ENCODE measurements at regions not wholly inside any gene's neighbourhood (a gene's known extent, or its start where the extent isn't known, plus 50 kb on each side); places are given as distances from the start of the nearest gene placed in this dataset.

DNA sequence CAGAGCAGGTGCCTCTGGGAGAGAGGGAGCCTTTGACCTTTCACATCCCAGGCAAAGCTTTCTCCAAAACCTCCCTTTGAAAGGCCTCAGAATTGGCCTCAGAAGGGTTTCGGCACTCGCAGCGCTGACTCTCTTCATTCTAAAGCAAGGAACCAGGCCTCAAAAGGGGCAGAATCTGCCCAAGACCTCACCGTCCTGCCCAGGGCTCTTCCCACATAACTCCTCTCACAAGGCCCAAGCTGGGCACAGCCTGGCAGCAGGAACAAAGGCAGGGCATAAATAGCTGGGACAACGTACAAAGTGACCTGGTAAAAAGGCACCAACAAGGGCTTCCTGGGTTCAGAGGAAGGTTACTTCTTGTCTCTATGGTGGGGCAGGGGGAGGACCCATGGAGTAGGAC is 166.3 kb upstream of the FSTL4 start:
- no peak for DNase-seq (ENCODE audit: extremely low read depth, low read depth, low spot score)

DNA sequence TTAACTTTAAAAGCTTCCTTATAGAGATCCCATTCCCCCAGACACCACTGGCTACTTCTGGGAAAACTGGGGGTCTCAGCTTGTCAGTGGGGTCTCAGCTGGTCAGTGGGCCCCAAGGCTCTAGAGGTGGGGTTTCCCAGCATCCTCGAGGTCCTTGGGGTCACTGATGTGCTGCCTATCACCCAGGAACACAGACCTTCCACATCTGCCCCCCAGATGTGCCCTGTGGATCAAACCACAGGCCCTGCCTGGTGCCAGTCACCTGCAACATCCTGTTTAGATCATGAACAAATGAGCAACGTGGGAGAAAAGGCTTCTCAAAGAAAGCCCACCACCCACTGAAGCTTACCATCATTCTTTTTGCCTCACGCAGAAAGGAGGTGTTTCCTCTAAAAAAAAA is 165.6 kb upstream of the FSTL4 start:
- no peak for DNase-seq (ENCODE audit: extremely low read depth, low read depth, low spot score)

DNA sequence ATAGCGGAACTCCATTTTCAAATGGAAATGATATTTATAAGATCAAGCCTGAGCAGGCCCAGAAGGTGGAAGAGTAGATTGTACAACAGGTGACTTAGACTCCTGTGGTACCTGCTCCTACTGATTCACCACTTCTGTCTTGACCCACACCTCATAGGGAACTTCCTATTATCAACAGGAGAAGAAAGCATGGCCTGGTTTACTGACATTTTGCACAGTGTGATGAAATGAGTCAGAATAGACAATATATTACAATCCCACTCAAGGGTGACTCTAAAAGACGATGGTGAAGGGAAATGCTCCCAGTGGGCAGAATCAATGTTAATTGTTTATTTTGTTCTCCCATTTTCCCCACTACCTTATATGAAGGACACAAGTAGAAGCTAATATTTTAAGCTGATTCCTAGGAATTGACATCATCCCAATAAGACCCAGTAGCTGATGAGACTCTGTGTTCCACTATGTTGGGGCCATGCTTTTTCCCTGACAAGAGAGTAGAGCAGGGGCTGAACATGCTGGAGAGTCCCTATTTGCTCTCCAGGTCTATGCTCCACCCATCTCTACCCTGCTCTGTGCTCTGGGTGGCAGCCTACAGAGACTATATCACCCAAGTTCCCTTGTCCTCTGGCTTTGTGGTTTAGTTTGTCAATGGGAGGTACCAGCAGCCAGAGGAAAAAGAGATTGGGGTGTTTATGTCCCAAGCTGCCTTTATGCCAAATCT is 163.4 kb upstream of the FSTL4 start:
- no peak for DNase-seq (ENCODE audit: extremely low read depth, low read depth, low spot score)

DNA sequence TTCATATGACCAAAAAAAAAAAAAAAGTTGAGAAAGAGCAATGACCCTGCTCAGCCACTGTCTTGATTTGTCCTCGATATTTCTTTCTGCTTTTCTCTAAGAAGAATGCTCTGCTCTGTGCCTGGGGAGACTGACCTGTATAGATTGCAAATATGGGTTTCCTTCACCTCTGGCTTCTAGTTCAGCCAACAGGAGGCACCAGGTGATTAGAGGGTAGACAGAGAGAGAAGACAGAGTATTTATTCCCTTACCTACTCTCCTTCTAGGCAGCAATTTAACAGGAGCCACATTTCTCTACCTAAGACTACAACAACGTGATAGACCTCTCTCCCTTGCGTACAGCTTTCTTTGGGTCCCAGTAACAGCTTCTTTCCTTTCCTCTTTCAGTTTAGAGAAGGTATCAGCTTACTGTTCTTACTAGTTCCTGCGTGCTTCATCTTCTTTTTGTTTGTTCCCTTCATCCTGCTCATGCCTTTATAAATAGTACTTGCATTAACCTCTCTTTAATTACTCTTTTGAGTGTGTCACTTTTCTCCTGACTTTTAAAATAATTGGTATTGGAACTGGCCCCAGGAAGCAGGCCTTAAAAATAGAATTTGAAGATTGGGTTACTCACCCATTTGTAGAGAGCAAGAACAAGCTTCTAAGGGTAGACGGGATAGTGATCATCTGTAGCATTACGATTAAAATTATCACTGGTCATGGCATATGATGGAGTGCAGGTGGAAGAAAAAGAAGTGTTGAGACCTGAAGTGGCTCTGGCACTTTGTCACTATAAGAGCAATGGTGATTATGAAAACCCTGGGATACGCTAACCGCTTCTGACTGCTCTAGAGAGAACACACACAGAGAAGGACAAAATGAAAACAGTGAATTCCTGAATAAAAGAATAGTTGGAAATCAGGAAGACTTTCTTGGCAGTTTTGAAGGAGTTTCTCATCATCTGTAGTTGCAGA is 161.2 kb upstream of the FSTL4 start:
- no peak for DNase-seq (ENCODE audit: extremely low read depth, low read depth, low spot score)

DNA sequence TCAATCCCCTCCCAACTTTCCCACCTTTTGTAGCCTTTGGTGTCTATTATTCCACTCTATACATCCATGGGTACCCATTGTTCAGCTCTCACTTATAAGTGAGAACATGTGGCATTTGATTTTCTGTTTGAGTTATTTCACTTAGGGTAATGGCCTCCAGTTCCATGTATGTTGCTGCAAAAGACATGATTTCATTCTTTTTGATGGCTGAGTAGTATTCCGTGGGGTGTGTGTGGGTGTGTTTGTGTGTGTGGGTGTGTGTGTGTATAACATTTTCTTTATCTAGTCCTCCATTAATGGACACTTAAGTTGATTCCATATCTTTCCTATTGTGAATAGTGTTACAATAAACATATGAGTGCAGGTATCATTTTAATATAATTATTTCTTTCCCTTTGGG is 157.5 kb upstream of the FSTL4 start:
- no peak for DNase-seq (ENCODE audit: extremely low read depth, low read depth, low spot score)

DNA sequence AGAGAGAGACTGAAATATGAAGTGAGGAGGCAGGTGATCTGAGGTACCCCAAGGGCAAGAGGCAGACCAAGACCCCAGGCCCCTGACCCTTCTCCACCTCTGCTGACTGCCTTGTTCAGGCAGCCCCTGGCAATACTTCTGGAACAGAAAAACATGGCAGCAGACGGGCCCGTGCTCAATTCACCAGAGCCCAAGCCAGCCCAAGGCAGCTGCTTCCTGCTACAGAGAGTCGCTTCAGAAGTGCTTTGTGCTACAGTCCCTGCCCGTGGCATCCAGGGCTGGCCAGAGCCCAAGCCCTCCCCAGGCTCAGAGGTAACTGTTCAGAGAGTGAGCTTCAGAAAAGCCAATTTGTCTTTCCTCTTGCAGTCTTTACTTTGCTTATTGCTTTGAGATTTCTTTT is 151.4 kb upstream of the FSTL4 start:
- no peak for DNase-seq (ENCODE audit: extremely low read depth, low read depth, low spot score)

DNA sequence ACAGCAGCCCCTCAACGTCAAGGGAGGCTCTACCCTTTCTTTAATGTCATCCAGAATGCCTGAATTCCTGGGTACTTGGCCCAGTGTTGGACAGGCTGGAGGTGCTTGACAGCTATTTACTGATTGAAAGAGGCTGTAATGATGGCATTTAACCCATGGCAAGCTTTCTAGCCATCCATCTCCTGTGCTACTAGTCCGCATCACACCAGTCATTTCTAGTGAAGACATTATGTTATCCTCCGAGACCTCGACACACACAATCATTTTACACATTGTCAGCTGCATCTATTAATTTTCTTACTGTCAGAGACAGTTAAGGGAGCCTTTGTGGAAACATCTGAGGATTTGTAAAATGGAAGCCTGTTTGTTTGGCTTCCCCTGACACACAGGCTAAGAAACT is 149.3 kb upstream of the FSTL4 start:
- DNase-seq (ENCODE audit: extremely low read depth, low read depth, low spot score): no peak

DNA sequence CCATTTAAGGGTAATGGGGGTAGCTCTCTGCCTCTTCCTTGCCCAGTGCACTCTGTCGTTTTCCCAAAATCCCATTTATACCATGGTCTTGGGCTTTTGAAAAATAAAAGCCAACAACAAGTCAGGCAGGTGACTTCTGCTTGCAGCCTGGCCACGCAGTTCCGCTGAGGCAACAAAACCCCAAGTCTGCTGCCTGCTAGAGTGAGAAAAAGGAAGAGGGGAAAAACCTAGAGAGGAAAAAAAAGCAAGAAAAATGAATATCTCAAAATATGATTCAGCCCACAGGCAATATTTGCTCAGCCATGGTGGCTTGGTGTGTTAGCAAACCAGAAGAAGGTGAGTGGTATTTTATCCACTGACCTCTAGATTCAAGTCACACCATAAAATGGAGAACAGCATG is 148.2 kb upstream of the FSTL4 start:
- DNase-seq (ENCODE audit: extremely low read depth, low read depth, low spot score): no peak

DNA sequence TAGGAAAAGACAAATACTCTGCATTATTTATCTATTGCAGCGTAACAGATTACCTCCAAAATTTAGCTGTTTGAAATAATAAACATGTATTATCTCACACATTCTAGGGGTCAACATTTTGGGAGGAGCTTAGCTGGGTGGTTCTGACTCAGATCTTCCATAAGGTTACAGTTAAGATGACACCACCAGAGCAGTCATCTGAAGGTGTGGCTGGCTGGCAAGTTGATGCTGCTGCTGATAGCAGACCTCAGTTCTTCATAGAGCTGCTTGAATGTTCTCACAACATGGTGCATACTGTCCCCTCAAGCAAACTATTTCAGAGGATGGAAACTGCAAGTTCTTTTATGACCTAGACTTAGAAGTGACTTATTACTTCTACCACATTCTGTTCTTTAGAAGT is 146.3 kb upstream of the FSTL4 start:
- DNase-seq (ENCODE audit: extremely low read depth, low read depth, low spot score): no peak

DNA sequence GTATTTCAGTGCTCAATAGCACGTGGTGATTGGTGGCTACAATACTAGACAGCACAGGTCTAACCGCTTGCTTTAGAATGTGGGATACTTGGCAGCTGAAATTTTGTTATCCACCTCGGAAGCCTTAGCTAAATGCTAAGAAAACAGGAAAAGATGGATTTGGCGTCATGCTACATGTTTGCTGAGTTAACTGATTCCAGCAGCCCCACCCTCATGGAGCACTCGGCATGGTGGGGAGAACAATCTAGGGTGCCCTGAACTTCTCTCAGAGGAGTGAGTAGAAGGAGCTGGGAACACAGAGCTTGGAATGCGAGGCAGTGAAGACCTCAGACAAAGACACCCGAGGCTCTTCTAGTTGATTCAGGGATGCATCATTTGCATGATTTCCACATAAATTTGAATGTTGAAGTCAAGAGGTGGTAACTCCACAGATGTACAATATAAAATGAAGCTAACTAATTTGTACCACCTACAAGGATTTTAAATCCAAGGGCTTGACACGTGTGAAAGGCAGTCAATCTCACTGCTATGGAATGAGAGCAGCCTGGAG is 145.1 kb upstream of the FSTL4 start:
- DNase-seq (ENCODE audit: extremely low read depth, low read depth, low spot score): no peak

DNA sequence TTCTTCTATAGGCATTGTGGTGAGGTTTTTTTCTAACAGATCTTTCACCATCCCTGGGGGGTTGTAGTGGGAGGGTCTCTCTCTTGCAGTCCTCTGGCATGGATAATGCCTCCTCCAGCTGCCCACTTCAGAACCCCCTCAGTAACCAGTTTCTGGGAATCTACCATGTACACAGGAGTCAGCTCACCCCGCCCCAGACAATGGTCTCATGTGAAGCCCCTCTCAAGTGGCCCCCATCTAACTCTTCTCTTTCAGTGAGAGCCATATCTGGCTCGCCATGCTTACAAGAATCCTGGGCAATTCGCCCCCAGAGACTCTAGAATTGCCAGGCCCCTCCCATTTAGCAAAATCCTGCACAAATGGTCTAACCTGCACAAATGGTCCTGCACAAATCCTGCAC is 144.4 kb upstream of the FSTL4 start:
- no peak for DNase-seq (ENCODE audit: extremely low read depth, low read depth, low spot score)

DNA sequence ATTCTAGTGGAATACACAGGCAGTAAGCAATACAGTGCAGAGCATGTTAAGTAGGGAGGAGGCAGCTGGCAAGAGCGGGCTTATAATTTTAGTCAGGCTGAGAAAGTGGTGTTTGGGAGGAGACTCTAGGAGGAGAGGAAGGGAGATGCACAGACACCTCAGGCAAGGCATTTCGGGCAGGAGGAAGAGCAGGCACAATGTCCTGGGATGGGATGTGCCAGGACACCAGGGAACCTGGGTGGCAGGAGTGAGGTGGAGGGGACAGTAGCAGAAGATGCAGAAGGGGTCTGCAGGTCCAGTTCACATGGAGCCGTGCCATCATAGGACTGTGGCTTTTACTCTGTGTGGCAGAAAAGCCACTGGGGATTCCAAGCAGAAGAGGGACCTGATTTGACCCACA is 143.7 kb upstream of the FSTL4 start:
- no peak for DNase-seq (ENCODE audit: extremely low read depth, low read depth, low spot score)

DNA sequence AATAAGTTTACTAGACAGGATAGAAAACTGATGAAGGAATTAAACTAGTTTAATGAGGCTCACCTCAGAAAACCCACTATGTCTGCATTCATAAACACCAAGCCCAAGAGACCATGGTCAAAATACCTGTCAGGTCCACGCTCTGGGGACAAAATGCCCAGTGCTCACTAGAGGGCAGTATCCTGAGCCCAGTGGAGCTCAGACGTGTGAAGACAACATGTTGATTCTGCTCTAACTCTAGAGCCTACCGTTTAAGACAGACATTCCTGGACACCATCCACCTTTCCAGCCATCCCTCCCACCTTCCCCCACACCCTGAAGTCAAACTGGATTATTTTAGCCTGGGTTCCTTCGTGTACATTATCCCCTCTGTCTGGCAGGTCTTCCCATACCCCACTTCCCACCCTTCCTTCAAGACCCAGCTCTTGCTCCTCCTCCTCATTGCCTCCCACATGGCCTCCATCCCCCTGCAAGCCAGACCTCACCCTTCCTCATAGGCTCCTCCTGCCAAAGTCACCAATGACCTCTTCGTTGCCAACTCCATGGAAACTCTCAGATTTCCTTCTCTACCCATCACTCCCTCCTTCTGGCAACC is 142.3 kb upstream of the FSTL4 start:
- DNase-seq (ENCODE audit: extremely low read depth, low read depth, low spot score): no peak

DNA sequence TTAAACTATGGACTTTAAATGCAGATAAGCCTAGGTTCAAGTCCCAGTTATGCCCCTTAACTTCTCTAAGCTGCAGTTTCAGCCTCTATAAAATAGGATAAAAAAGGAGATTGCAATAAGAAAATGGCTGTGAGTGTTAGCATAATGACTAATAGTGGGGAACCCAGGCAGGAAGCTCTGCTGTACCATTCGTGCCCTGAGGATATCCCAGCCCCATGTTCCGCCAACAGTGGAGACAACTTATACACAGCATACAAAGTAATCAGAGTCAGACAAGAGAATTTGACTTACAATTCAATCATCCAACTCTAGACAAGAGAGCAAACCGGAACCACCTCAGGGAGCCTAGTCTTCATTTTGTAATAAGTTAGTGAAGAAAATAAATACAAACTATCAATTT is 141.5 kb upstream of the FSTL4 start:
- DNase-seq (ENCODE audit: extremely low read depth, low read depth, low spot score): peak; percentile 14

DNA sequence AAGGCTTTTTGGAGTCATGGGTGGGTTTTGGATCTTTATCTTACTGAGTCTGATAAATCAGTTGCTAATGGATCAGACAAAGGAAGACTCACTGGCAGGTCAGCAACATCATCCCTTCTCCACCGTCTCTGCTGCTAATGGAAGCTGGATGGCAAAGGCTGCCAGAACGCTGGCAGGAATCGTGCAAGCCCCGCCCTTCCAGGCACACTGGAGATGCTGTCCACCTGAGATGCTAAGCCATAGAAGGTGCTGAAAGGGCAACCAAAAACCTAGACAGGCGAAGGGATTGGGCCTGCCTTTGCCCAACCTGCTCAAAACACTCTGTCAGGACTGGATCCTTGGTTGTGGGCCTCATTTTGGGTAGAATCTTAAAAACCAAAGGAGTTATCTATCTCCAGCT is 139.5 kb upstream of the FSTL4 start:
- no peak for DNase-seq (ENCODE audit: extremely low read depth, low read depth, low spot score)

DNA sequence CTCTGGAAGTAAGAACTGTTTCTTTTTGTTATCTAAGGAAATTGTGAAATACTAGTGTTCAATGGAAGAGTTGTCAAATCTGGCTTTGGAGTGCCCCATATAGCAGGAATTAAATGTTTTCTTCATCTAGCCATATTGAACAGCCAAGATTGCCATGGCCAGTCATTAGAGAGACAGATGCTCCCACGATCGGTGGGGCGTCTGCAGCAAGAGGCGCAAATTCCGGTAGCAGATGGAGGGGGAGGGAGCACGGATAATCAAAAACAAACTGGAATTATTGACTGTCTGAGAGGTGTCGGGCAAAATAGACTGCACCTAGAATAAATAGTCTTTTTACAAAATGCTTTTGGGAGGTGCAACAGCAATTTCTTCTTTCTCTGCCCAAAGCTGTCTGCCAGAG is 139.1 kb upstream of the FSTL4 start:
- DNase-seq (ENCODE audit: extremely low read depth, low read depth, low spot score): no peak

DNA sequence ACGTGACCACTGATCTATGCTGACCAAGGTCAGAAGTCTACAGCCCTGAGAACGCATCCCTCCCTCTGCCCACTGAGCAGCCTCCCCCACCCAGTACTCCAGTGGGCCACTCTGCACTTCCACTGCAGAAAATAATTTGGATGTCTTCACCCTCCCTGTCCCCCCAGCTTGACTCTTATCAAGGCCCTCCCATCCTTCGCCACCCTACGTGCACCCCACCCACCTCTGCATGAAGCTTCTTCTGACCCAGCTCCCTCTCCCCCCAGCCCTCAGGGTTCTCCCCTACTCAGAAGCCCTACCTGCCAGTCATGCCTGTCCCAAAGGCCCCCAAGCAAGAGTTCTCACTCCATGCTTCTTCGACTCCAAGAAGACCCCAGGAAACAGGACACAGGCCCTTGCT is 138.5 kb upstream of the FSTL4 start:
- no peak for DNase-seq (ENCODE audit: extremely low read depth, low read depth, low spot score)

DNA sequence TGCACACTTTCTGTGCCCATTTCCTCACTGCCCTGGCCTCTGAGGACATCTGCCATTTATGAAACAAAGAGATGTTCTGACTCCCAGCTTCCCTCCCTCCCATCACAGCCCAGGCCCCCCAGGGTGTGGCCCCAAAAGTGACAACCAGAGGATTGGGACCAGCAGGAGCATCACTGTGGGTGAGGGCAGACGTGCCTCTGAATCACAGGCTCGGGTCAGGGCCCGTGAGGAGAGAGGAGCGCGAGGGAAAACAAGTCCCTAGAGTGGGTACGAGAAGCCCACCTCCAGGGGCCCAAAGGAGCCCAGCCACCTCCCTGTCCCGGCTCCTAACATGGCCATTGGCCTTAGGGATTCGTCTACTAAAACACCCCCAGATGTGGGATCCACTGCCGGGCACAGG is 138.0 kb upstream of the FSTL4 start:
- DNase-seq (ENCODE audit: extremely low read depth, low read depth, low spot score): no peak

DNA sequence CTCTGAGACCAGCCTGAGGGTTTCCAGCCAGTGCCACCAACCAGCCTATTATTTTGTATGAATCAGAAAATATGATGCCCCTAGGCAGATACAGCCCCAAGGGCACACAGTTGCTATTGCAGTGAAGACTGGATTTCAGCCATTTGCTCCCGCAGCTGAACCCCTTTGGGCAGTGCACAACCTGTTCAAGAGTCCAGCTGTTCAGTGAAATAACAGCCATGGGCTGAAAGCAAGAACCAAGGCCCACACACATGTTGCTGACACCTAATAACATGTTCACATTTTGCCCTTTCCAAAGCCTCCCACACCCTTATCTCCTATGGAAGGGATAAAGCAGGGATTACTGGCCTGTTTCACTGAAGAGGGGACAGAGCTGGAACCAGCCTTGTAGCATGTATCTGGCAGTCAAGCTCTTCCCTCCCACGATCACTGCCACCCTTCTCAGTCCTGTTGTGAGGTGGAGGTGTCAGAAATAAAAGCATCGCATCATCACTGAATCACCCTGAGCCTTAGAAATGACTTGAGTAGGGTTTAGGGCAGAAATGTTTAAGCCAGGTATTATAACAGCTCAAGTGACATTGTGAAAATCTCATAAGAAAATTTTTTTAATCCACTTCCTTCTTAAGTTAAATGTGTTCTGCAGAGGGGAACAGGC is 137.1 kb upstream of the FSTL4 start:
- DNase-seq (ENCODE audit: extremely low read depth, low read depth, low spot score): no peak

DNA sequence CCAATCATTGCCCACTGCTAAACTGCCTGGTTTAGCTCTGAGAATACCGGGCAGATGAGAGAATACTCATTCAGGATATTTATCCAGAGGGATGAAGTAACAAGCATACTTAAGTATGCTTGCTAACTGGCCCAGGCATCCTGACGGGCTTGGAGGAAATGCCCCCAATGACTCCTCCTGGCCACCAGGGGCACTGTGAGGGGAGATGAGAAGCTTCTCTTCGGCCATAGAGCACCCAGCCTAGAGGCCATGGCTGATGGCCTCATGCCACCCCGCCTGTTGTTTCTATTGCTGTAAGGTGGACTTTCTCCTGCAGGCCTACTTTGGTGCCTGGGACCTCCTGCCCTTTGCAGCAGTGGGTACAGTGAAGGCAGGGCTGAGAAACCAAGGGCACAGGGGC is 134.5 kb upstream of the FSTL4 start:
- no peak for DNase-seq (ENCODE audit: extremely low read depth, low read depth, low spot score)

DNA sequence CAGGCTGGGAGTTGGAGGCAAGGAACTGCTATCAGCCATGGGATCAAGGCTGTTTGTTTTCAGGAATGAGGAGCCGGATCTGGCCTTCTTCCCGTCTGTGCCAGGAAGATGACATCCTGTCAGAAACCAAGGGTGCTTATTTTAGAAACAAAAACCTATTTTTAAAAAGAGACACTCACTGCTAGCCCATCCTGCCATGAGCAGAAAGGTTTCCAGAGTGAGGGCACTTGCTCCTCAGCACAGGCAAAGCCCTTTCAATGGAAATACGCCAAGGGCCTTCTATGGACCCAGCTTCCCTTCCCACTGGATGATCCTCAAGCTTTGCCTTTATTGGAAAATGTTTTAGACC is 132.6 kb upstream of the FSTL4 start:
- DNase-seq (ENCODE audit: extremely low read depth, low read depth, low spot score): no peak

All from glomerular endothelial cell (primary cell).